22Rv1 (cell line): ENCODE measurements at regions not wholly inside any gene's neighbourhood (a gene's known extent, or its start where the extent isn't known, plus 50 kb on each side); places are given as distances from the start of the nearest gene placed in this dataset.

Experiments used
- ZFX ChIP-seq: fragments of 450-650 bp; IDR thresholded peaks from 2 replicates; pipeline ENCODE4 v1.6.1; 2017; ENCODE audit warnings: antibody characterized with exemption, borderline replicate concordance
- TF ChIP-seq, protein P1 (sequence below): fragments of 450-650 bp; IDR thresholded peaks from 2 replicates; pipeline ENCODE4 v1.5.1; 2017; ENCODE audit warnings: mild to moderate bottlenecking

DNA sequence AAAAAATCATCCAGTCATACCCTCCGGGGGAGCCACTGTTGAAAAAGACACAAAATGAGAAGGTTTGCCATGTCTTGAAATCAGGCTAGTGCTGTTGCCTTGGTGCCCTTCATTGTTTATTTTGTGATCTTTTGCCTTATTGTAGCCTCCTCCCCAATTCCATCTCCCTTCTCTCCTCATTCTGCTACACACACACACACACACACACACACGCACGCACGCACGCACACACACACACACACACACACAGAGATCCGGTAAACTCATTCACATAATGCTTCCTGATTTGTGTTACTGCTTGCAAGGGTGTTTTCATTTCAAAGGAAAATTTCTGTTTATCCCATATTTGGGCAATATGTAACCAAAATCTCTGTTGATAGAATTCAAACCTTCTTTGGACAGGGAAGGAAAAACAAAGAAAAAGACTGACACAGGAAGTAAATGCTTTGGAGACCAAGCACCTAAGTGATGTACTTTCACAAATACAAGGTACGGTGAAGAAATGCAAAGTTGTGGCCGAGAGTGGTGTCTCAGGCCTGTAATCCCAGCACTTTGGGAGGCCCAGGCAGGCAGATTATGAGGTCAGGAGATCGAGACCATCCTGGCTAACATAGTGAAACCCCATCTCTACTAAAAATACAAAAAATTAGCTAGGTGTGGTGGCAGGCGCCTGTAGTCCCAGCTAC is 141.1 kb upstream of the CDK13 start:
- TF ChIP-seq, protein P1, sequence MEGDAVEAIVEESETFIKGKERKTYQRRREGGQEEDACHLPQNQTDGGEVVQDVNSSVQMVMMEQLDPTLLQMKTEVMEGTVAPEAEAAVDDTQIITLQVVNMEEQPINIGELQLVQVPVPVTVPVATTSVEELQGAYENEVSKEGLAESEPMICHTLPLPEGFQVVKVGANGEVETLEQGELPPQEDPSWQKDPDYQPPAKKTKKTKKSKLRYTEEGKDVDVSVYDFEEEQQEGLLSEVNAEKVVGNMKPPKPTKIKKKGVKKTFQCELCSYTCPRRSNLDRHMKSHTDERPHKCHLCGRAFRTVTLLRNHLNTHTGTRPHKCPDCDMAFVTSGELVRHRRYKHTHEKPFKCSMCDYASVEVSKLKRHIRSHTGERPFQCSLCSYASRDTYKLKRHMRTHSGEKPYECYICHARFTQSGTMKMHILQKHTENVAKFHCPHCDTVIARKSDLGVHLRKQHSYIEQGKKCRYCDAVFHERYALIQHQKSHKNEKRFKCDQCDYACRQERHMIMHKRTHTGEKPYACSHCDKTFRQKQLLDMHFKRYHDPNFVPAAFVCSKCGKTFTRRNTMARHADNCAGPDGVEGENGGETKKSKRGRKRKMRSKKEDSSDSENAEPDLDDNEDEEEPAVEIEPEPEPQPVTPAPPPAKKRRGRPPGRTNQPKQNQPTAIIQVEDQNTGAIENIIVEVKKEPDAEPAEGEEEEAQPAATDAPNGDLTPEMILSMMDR = no peak
- no peak for TF ChIP-seq ZFX
